ENCODE measurements at regions not wholly inside any gene's neighbourhood (a gene's known extent, or its start where the extent isn't known, plus 50 kb on each side); places are given as distances from the start of the nearest gene placed in this dataset.

DNA sequence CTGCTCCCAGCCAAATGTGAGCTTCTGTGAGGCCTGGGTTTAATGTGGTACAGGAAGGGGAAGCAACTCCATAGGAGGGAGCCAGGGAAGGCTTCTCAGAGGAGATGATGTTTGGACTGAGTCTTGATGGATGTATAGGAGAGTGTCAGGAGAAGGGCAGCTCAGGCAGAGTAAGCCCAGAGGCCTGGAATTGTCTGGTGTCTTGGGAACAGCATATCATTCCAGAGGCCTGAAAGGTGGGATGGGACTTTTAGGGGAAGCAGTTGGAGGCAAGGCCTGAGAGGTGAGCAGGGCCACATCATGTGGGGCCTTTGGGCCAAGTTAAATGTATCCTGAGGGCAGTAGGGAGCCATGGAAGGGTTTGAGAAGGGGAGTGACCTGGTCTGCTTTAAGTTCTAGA, 148.6 kb upstream of the WNT4 start:
- Histone ChIP-seq H2AFZ (ENCODE audit: insufficient read depth, low read depth, low read length, poor library complexity, severe bottlenecking) (no peak overlapping the region), H3K4me2 (replicated peaks; ENCODE audit: extremely low read depth, low read length, poor library complexity, severe bottlenecking) (no peak overlapping the region), H3K36me3 (replicated peaks in 1 of 2; ENCODE audit: control insufficient read depth in 1 of 2, insufficient read depth in 2 of 2, low read length in 2 of 2) (no peaks in the 10 kb centered on the region), H3K27ac (ENCODE audit: low read depth in 1 of 2, low read length in 2 of 2) (no peak overlapping the region), H3K79me2 (ENCODE audit: insufficient read depth, low read length) (no peaks in the 10 kb centered on the region), H3K4me3 (replicated peaks in 1 of 3; ENCODE audit: low read depth in 2 of 3, low read length in 3 of 3) (no peak overlapping the region), H3K27me3 (ENCODE audit: control insufficient read depth in 2 of 2, insufficient read depth in 2 of 2, low read length in 2 of 2) (peaks cover 2 to 4% of the 10 kb centered on the region in 2 donors), H3K9ac (ENCODE audit: insufficient read depth, low read length, poor library complexity, severe bottlenecking) (no peak overlapping the region), H3K9me3 (replicated peaks in 1 of 2; ENCODE audit: control insufficient read depth in 1 of 2, insufficient read depth in 1 of 2, low read length in 2 of 2) (peaks cover 0 to 3% of the 10 kb centered on the region in 2 donors), H4K20me1 (ENCODE audit: insufficient read depth, low read length) (no peaks in the 10 kb centered on the region), H3K4me1 (ENCODE audit: control insufficient read depth in 1 of 2, insufficient read depth in 2 of 2, low read length in 2 of 2) (no peaks in the 10 kb centered on the region)
- intact Hi-C loops (cut with micrococcal nuclease), result no loop called here
- no peak overlapping the region for H3K27ac Mint-ChIP-seq
- no peaks in the 10 kb centered on the region for H3K36me3 Mint-ChIP-seq
- no peak for DNase-seq
- peaks cover 0 to 4% (median 0%) of the 10 kb centered on the region in 7 donors for H3K9me3 Mint-ChIP-seq
- TF ChIP-seq, protein P1, sequence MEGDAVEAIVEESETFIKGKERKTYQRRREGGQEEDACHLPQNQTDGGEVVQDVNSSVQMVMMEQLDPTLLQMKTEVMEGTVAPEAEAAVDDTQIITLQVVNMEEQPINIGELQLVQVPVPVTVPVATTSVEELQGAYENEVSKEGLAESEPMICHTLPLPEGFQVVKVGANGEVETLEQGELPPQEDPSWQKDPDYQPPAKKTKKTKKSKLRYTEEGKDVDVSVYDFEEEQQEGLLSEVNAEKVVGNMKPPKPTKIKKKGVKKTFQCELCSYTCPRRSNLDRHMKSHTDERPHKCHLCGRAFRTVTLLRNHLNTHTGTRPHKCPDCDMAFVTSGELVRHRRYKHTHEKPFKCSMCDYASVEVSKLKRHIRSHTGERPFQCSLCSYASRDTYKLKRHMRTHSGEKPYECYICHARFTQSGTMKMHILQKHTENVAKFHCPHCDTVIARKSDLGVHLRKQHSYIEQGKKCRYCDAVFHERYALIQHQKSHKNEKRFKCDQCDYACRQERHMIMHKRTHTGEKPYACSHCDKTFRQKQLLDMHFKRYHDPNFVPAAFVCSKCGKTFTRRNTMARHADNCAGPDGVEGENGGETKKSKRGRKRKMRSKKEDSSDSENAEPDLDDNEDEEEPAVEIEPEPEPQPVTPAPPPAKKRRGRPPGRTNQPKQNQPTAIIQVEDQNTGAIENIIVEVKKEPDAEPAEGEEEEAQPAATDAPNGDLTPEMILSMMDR (IDR thresholded peaks at IDR 0.05), result no peak
- H3K27me3 Mint-ChIP-seq (ENCODE audit: low read depth in 3 of 3), result peaks cover 12 to 31% (median 13%) of the 10 kb centered on the region in 3 donors
- H3K4me1 Mint-ChIP-seq, result no peaks in the 10 kb centered on the region
- no peak overlapping the region for H3K4me3 Mint-ChIP-seq

DNA sequence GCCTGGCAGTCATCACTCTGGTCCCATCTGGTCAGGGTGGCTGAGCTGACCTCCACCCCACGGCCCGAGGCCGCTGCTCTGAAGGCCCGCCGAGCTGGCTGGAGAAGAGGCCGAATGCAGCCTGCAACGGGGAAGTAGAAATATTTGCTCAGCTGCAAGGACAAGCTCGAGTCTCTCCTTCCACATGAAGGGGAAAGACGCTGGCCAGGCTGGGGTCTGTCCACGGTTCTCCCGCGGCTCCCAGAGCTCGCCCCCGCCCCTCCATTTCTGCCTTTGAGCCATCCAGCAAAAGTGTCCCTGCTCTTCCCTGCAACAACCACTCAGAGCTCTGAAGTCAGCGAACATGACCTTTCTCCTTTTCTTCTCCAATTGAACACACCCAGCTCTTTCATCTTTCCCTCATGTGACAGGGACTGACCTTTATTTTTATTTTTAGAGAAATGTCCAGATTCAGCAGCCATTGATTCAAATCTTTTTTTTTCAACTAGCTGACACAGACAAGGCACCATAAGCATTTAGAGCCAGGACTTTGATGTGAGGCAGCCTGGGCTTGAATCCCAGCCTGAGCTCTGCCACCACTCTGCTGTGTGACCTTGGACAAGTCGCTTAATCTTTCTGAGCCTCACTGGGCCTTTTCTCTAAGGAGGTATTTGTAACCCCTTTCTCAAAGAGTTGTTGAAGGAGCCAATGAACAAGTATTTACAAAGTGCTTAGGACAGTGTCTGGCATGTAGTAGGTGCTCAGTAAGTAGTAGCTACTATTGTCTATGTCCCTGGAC, 149.3 kb upstream of the WNT4 start:
- Mint-ChIP-seq H3K36me3 (no peaks in the 10 kb centered on the region), H3K4me1 (no peaks in the 10 kb centered on the region), H3K9me3 (peaks cover 0 to 4% (median 0%) of the 10 kb centered on the region in 7 donors), H3K27me3 (ENCODE audit: low read depth in 3 of 3) (peaks cover 16 to 38% (median 18%) of the 10 kb centered on the region in 3 donors), H3K4me3 (no peak overlapping the region), H3K27ac (no peak overlapping the region)
- H3K4me1 ChIP-seq (ENCODE audit: control insufficient read depth in 1 of 2, insufficient read depth in 2 of 2, low read length in 2 of 2), result no peaks in the 10 kb centered on the region
- H4K20me1 ChIP-seq (ENCODE audit: insufficient read depth, low read length), result no peaks in the 10 kb centered on the region
- H3K9me3 ChIP-seq (replicated peaks in 1 of 2; ENCODE audit: control insufficient read depth in 1 of 2, insufficient read depth in 1 of 2, low read length in 2 of 2), result peaks cover 0 to 3% of the 10 kb centered on the region in 2 donors
- no peak overlapping the region for H3K4me2 ChIP-seq (replicated peaks; ENCODE audit: extremely low read depth, low read length, poor library complexity, severe bottlenecking)
- no peak overlapping the region for H2AFZ ChIP-seq (ENCODE audit: insufficient read depth, low read depth, low read length, poor library complexity, severe bottlenecking)
- no peak overlapping the region for H3K27ac ChIP-seq (ENCODE audit: low read depth in 1 of 2, low read length in 2 of 2)
- H3K79me2 ChIP-seq (ENCODE audit: insufficient read depth, low read length), result no peaks in the 10 kb centered on the region
- peaks cover 2 to 11% of the 10 kb centered on the region in 2 donors for H3K27me3 ChIP-seq (ENCODE audit: control insufficient read depth in 2 of 2, insufficient read depth in 2 of 2, low read length in 2 of 2)
- intact Hi-C loops (cut with micrococcal nuclease), result no loop called here
- H3K4me3 ChIP-seq (replicated peaks in 1 of 3; ENCODE audit: low read depth in 2 of 3, low read length in 3 of 3), result no peak overlapping the region
- DNase-seq, result no peak
- H3K36me3 ChIP-seq (replicated peaks in 1 of 2; ENCODE audit: control insufficient read depth in 1 of 2, insufficient read depth in 2 of 2, low read length in 2 of 2), result no peaks in the 10 kb centered on the region
- H3K9ac ChIP-seq (ENCODE audit: insufficient read depth, low read length, poor library complexity, severe bottlenecking), result no peak overlapping the region
- TF ChIP-seq, protein P1 (IDR thresholded peaks at IDR 0.05), result no peak
- WGBS (ENCODE audit: insufficient coverage), result 77% methylated on average over 16 of the region's 16 CpGs

Data from CD14-positive monocyte (primary cell).